ENCODE measurements at regions not wholly inside any gene's neighbourhood (a gene's known extent, or its start where the extent isn't known, plus 50 kb on each side); places are given as distances from the start of the nearest gene placed in this dataset.

- no peak for TF ChIP-seq CTCF (IDR thresholded peaks at IDR 0.05)
- TF ChIP-seq POLR2AphosphoS5 (IDR thresholded peaks at IDR 0.05), result no peak
- no peak for TF ChIP-seq POLR2A (IDR thresholded peaks at IDR 0.05)
- no peak for TF ChIP-seq EP300 (IDR thresholded peaks at IDR 0.05)
- DNase-seq, result no peak
- Histone ChIP-seq H3K27me3 (no peaks in the 10 kb centered on the region), H3K9me3 (no peaks in the 10 kb centered on the region), H3K27ac (no peak overlapping the region), H3K4me3 (no peak overlapping the region), H3K4me1 (no peaks in the 10 kb centered on the region), H3K36me3 (no peaks in the 10 kb centered on the region)
- intact Hi-C loops (cut with DNase I), result no loop called here
- 48 to 54% methylated on average over 4 of the region's 4 CpGs for WGBS, 2 donors
Measured at GRCh38 chr10:9294132-9294663, 1239.7 kb downstream of the GATA3 start.

- Histone ChIP-seq H3K27ac (no peak overlapping the region), H3K9me3 (no peaks in the 10 kb centered on the region), H3K4me3 (no peak overlapping the region), H3K36me3 (no peaks in the 10 kb centered on the region), H3K27me3 (no peaks in the 10 kb centered on the region), H3K4me1 (no peaks in the 10 kb centered on the region)
- WGBS, 2 donors, result 61 to 74% methylated on average over 1 of the region's 1 CpG
- no peak for TF ChIP-seq POLR2A (IDR thresholded peaks at IDR 0.05)
- TF ChIP-seq EP300 (IDR thresholded peaks at IDR 0.05), result no peak
- no peak for TF ChIP-seq CTCF (IDR thresholded peaks at IDR 0.05)
- no peak for TF ChIP-seq POLR2AphosphoS5 (IDR thresholded peaks at IDR 0.05)
- DNase-seq, result no peak
- intact Hi-C loops (cut with DNase I), result no loop called here
Measured at GRCh38 chr10:9294865-9295264, 1240.4 kb downstream of the GATA3 start.

GRCh38 chr10:9296190-9296589 is 1241.7 kb downstream of the GATA3 start:
- H3K9me3 ChIP-seq, result no peaks in the 10 kb centered on the region
- intact Hi-C loops (cut with DNase I), result no loop called here
- no peaks in the 10 kb centered on the region for H3K36me3 ChIP-seq
- no peak for DNase-seq
- H3K4me3 ChIP-seq, result no peak overlapping the region
- WGBS, 2 donors, result 83 to 89% methylated on average over 4 of the region's 4 CpGs
- TF ChIP-seq POLR2AphosphoS5 (IDR thresholded peaks at IDR 0.05) (no peak), CTCF (IDR thresholded peaks at IDR 0.05) (no peak), EP300 (IDR thresholded peaks at IDR 0.05) (no peak), POLR2A (IDR thresholded peaks at IDR 0.05) (no peak)
- no peaks in the 10 kb centered on the region for H3K27me3 ChIP-seq
- H3K4me1 ChIP-seq, result no peaks in the 10 kb centered on the region
- H3K27ac ChIP-seq, result no peak overlapping the region

GRCh38 chr10:9297580-9297979 is 1243.1 kb downstream of the GATA3 start:
- Histone ChIP-seq H3K27ac (no peak overlapping the region), H3K27me3 (no peaks in the 10 kb centered on the region), H3K4me1 (no peaks in the 10 kb centered on the region), H3K4me3 (no peak overlapping the region), H3K9me3 (no peaks in the 10 kb centered on the region), H3K36me3 (no peaks in the 10 kb centered on the region)
- 74 to 90% methylated on average over 3 of the region's 3 CpGs for WGBS, 2 donors
- intact Hi-C loops (cut with DNase I), result no loop called here
- DNase-seq, result no peak
- TF ChIP-seq EP300 (IDR thresholded peaks at IDR 0.05) (no peak), POLR2A (IDR thresholded peaks at IDR 0.05) (no peak), POLR2AphosphoS5 (IDR thresholded peaks at IDR 0.05) (no peak), CTCF (IDR thresholded peaks at IDR 0.05) (no peak)

- H3K27me3 ChIP-seq, result no peaks in the 10 kb centered on the region
- H3K36me3 ChIP-seq, result no peaks in the 10 kb centered on the region
- H3K9me3 ChIP-seq, result no peaks in the 10 kb centered on the region
- WGBS, 2 donors, result 71 to 87% methylated on average over 2 of the region's 2 CpGs
- H3K4me3 ChIP-seq, result no peak overlapping the region
- H3K4me1 ChIP-seq, result no peaks in the 10 kb centered on the region
- no peak for DNase-seq
- intact Hi-C loops (cut with DNase I), result no loop called here
- H3K27ac ChIP-seq, result no peak overlapping the region
- TF ChIP-seq EP300 (IDR thresholded peaks at IDR 0.05) (no peak), CTCF (IDR thresholded peaks at IDR 0.05) (no peak), POLR2A (IDR thresholded peaks at IDR 0.05) (no peak), POLR2AphosphoS5 (IDR thresholded peaks at IDR 0.05) (no peak)
Measured at GRCh38 chr10:9299966-9300365, 1245.5 kb downstream of the GATA3 start.
